ENCODE measurements at regions not wholly inside any gene's neighbourhood (a gene's known extent, or its start where the extent isn't known, plus 50 kb on each side); places are given as distances from the start of the nearest gene placed in this dataset.

DNA sequence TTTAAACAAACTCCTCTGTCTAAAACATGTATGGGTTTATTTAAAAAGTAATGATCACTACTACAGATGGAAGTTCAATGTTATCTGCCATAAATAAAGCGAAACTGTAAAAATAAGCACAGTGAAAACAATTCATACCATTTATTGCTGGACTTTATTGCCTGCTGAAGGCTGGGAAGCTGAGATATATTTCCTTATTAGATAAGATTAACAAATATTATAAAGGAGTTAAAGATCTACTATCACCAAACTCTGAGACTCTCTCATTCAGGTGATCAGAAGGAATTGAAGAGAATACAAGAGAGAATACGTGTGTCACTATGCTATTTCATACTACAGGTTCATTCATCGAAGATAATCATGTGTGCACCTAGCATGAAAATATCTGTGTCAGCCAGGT lies 190.9 kb upstream of the ATP10B start:
- TF ChIP-seq EZH2 (IDR thresholded peaks at IDR 0.05; ENCODE audit: insufficient read depth, poor library complexity, severe bottlenecking), result no peak
- TF ChIP-seq EZH2phosphoT487 (IDR thresholded peaks at IDR 0.05; ENCODE audit: insufficient read depth, low read depth), result no peak

Data from GM23248 (cell line).